Cardiac fibroblast (primary cell): ENCODE measurements at regions not wholly inside any gene's neighbourhood (a gene's known extent, or its start where the extent isn't known, plus 50 kb on each side); places are given as distances from the start of the nearest gene placed in this dataset.

Experiments
- DNase-seq, 2 donors: peaks; one replicate each; pipeline versions ENCODE4 v3.0.0 to v3.0.0-alpha.2; 2010; ENCODE audit warnings: low read depth in 2 of 2
- H3K4me3 ChIP-seq, 2 donors: replicated peaks in 1 of 2; 1 replicate in 1 of 2; 2 replicates in 1 of 2; pipeline ENCODE4 v1.5.1; 2011; ENCODE audit warnings: low read depth in 2 of 2, low read length in 2 of 2, mild to moderate bottlenecking in 2 of 2, moderate library complexity in 1 of 2
- TF ChIP-seq, protein P1 (sequence below): IDR thresholded peaks from one replicate; pipeline ENCODE4 v1.5.1; 2011; ENCODE audit warnings: low read depth, mild to moderate bottlenecking, low read length, inconsistent platforms

DNA sequence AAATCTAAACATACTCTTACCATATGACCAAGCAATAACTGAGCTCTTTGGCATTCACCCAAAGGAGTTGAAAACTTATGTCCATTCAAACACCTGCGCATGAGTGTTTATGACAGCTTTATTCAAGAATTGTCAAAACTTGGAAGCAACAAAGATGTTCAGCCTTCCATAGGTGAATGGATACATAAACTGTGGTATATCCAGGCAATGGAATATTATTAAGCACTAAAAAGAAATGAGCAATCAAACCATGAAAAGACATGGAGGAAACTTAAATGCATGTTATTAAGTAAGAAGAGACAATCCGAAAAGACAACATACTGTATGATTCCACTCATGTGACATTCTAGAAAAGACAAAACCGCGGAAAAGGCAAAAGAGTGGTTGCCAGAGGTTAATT is 312.0 kb upstream of the TMC3 start:
- TF ChIP-seq, protein P1, sequence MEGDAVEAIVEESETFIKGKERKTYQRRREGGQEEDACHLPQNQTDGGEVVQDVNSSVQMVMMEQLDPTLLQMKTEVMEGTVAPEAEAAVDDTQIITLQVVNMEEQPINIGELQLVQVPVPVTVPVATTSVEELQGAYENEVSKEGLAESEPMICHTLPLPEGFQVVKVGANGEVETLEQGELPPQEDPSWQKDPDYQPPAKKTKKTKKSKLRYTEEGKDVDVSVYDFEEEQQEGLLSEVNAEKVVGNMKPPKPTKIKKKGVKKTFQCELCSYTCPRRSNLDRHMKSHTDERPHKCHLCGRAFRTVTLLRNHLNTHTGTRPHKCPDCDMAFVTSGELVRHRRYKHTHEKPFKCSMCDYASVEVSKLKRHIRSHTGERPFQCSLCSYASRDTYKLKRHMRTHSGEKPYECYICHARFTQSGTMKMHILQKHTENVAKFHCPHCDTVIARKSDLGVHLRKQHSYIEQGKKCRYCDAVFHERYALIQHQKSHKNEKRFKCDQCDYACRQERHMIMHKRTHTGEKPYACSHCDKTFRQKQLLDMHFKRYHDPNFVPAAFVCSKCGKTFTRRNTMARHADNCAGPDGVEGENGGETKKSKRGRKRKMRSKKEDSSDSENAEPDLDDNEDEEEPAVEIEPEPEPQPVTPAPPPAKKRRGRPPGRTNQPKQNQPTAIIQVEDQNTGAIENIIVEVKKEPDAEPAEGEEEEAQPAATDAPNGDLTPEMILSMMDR: no peak
- no peak for DNase-seq
- no peak overlapping the region for H3K4me3 ChIP-seq

DNA sequence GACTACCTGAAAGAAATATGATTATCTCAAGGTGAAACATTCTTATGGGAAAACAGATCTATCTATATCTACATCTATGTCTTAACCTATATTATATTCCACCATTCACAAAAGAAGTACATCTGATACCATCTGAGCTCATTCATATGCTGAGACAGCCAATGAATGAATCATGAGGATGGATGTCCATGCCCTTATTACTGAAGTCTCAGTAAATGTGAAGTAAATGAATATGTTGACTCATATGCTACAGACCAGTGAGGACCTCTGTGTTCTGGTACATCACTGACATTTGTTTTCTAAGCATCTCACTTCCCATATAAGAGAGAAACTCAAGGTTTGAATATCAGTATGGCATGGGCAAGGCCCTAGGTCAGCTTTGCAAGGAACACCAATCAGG is 311.2 kb upstream of the TMC3 start:
- H3K4me3 ChIP-seq: no peak overlapping the region
- DNase-seq: no peak
- TF ChIP-seq, protein P1: no peak

DNA sequence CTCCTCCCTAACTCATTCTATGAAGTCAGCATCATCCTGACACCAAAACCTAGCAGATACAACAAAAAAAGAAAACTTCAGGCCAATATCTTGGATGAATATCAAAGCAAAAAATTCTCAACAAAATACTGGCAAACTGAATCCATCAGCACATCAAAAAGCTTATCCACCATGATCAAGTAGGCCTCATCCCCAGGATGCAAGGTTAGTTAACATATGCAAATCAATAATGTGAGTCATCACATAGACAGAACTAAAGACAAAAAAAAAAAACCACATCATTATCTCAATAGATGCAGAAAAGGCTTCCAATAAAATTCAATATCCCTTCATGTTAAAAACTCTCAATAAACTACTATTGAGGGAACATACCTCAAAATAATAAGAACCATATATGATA is 306.8 kb upstream of the TMC3 start:
- no peak overlapping the region for H3K4me3 ChIP-seq
- TF ChIP-seq, protein P1: no peak
- DNase-seq: no peak

DNA sequence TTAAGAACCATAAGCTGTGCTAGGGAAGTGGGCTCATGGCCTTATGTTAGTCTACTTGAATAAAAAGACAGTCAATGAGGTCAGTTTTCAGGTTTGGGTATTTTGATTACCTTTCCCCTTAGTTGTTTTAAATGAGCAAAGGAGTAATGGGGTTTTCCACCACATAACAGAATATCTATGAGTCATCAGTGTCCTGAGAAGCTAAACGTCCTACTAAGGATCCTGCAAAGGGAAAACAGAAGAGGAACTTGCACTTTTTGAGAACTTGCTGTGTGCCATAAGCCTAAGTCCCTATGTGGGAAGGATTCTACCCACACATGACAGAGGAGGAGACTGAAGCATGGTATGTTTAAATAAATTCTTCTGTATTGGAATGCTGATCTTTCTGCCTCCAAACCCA is 292.8 kb upstream of the TMC3 start:
- no peak overlapping the region for H3K4me3 ChIP-seq
- no peak for DNase-seq
- TF ChIP-seq, protein P1: no peak

DNA sequence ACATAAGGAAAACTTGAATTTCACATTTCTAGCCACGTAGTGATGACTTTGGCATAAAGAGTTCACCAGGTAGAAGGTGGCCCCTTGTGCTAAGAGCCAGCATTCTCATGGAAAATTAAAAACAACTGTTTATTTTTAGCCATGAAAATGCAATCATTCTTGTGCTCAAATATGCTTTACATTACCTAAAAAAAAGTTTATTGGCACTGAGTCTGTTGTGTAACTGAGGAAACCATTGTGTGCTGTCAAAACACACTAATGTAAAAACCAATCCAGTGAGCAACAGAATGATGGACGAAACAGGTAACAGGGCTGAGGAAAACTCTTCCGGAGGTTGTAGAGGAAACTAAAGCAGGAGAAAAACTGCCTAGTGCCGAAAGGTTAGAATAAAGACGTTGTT is 287.0 kb upstream of the TMC3 start:
- H3K4me3 ChIP-seq: no peak overlapping the region
- TF ChIP-seq, protein P1: no peak
- no peak for DNase-seq

DNA sequence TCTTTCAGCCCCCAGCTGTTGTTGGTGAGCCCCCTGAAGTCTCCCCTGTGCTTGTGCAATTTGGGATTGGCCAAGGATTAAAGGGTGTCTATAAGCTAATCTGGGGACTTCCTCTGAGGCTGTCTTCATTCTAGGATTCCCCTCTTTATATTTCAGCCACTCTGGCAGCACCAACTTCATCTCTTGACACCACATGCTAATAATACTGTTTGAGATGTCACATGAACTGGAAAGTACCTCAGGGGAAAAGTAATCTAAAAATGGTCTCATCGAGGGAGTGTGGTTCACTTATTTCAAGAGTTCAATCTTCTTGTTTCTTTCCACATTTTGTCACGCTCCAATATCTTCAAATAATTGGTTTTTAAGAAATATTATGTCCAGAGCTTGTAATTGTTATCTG is 279.2 kb upstream of the TMC3 start:
- no peak for DNase-seq
- TF ChIP-seq, protein P1: no peak
- no peak overlapping the region for H3K4me3 ChIP-seq

DNA sequence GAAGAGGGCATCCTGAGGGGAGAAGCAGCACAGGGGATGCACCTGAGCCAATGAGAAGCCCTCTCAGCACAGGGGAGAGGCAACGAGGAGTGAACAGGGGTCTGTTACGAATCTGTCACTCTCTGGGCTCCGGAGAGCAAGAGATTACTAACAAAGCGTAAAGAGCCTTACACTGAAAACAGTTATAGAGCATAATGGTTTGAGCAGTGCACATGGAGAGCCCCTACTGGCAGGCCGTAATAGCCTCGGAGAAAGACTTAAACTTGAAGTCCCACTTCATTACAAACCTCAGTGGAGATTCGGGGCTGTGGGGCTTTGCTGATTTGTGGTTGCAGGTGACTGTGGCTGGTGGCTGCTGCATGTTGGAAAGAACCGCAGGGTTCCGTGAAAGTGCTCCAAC is 271.5 kb upstream of the TMC3 start:
- no peak overlapping the region for H3K4me3 ChIP-seq
- no peak for DNase-seq
- TF ChIP-seq, protein P1: no peak
